ENCODE measurements at regions not wholly inside any gene's neighbourhood (a gene's known extent, or its start where the extent isn't known, plus 50 kb on each side); places are given as distances from the start of the nearest gene placed in this dataset.

DNA sequence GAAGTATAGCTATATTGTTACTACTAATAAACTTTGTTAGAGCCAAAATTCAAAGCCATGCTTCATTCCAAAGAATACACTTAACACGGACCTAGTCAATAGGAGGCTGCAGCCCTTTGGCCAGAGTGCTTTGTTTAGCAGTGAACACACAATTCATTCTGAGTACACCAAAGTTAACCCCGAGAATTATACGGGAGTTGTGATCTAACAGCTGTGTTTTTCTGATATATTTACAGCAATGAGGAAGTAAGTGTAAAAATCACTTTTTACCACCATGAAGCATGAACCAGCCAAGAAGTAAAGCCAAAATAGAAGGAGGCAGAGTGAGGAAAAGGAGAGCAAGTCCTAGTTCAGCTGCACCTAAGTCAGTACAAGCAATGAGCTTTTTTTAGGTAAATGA, 156.8 kb upstream of the PDE3A start:
- intact Hi-C loops (cut with DNase I; ENCODE audit: low total_unique reads) = no loop called here
- Histone ChIP-seq H3K36me3 (no peaks in the 10 kb centered on the region), H3K27ac (peak overlapping the region; percentile 67 to 69), H3K4me3 (no peak overlapping the region), H3K27me3 (no peaks in the 10 kb centered on the region), H3K9me3 (no peaks in the 10 kb centered on the region), H3K4me1 (peaks cover 0 to 43% (median 10%) of the 10 kb centered on the region in 4 donors)
- DNase-seq = no peak
- TF ChIP-seq, protein P1, sequence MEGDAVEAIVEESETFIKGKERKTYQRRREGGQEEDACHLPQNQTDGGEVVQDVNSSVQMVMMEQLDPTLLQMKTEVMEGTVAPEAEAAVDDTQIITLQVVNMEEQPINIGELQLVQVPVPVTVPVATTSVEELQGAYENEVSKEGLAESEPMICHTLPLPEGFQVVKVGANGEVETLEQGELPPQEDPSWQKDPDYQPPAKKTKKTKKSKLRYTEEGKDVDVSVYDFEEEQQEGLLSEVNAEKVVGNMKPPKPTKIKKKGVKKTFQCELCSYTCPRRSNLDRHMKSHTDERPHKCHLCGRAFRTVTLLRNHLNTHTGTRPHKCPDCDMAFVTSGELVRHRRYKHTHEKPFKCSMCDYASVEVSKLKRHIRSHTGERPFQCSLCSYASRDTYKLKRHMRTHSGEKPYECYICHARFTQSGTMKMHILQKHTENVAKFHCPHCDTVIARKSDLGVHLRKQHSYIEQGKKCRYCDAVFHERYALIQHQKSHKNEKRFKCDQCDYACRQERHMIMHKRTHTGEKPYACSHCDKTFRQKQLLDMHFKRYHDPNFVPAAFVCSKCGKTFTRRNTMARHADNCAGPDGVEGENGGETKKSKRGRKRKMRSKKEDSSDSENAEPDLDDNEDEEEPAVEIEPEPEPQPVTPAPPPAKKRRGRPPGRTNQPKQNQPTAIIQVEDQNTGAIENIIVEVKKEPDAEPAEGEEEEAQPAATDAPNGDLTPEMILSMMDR (IDR thresholded peaks at IDR 0.05) = no peak

DNA sequence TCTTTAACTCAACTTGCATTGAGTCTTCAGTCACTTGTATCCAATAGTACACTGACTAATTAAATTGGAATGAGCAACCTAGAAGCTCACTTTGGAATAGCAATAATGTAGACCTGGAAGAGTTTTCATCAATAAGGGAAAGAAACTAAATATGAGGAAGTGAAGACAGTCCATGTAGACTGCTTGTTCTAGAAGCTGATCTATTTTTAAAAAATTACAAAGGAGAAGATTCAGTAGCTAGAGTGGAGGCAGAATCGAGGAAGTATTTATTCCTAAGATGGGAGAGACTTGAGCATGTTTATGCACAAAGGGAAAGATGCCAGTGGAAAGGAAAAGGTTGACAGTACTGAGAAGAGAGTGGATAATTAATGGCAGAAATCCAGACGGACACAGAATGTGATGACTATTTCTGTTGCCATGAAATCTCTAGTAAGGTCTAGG, 156.3 kb upstream of the PDE3A start:
- intact Hi-C loops (cut with DNase I; ENCODE audit: low total_unique reads) = no loop called here
- Histone ChIP-seq H3K27me3 (no peaks in the 10 kb centered on the region), H3K4me3 (peak overlapping the region; percentile 28 to 36), H3K36me3 (no peaks in the 10 kb centered on the region), H3K4me1 (peaks cover 0 to 43% (median 10%) of the 10 kb centered on the region in 4 donors), H3K9me3 (no peaks in the 10 kb centered on the region), H3K27ac (peak overlapping the region; percentile 67 to 69)
- no peak for DNase-seq
- TF ChIP-seq, protein P1 (IDR thresholded peaks at IDR 0.05) = no peak

DNA sequence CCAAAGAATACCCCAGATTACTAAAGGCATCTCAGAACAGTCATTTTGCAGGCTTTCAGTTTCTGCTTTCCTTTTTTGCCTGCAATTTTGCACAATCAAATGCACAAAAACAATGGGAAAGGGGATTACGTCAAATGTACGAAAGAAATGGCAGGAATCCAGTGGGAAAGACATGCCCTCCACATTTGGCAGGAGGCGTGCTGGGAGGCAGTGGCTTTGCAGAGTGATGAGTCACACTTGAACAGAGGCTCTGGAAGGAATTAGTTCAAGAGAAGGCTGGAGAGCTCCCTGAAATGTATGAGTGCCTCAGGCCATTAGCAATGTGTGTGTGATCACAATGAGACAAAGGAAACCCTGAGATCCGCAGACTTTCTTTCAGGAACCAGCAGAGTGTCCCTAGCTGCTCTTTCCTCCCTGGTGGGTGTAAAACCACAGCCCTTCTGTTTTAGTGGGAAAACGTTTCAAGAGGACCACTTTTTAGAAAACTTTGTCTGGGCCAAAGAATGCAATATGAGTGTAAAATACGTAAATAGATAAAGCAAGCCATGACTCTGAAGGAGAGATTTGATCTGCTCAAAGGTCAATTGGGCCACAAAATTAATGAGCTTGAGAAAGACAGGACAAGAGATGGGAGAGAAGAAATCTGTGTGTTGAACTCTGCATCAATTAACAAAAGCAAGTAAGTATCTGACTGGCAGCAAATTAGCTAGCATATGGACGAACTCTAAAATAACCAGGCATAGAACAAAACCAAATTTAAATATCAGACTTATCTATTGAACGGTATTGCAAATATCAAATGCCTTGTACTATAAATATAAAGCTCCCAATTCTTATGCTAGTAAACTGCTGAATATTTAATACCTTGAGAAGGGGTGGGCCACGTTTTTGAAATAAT, 155.4 kb upstream of the PDE3A start:
- Histone ChIP-seq H3K27ac (peak overlapping the region; percentile 67 to 69), H3K27me3 (no peaks in the 10 kb centered on the region), H3K36me3 (no peaks in the 10 kb centered on the region), H3K4me1 (peaks cover 0 to 43% (median 10%) of the 10 kb centered on the region in 4 donors), H3K4me3 (peak overlapping the region; percentile 28 to 36), H3K9me3 (no peaks in the 10 kb centered on the region)
- intact Hi-C loops (cut with DNase I; ENCODE audit: low total_unique reads) = no loop called here
- peak; percentile 91 to 95 for DNase-seq
- TF ChIP-seq, protein P1 (IDR thresholded peaks at IDR 0.05) = no peak

DNA sequence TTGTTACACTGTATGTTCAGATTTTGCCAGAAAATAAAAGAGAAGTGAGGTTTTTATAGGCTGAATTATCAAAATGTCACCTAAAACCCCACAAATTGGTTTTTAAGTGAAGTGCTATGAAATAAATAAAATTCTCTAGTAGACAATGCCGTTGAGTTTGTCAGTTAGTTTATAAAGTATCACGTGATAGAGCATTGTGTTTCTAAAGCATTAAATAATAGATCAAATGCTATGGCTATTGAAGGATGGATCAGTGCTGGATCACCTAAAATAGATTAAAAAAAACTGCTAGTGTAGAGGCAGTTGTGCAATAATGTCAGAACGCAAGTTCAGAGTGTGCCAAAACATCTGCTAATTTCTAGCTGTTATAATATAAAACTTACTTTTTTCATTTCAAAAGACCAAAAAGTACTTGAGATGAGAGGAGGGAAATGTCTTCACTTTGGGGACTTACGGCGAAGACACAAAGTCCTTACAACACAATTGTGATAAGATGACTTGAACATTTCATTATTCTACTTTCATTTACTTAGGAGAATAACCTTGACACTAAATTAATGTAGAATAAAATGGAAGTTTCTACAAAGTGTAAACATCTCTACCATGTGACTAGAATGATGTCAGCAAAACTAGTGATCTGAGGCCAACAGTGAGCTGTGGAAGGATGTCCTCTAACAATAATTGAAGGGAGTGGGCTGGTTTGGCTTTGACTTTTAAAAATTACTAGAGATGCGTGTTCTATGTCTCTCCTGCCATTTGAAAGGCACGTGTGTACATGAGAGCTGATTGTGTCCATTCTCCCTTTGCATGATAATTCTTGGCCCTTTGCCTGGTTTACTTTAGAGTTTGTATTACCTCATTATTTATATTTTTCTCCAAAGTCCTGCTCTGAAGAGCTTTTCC, 154.4 kb upstream of the PDE3A start:
- Histone ChIP-seq H3K4me1 (peaks cover 0 to 42% (median 10%) of the 10 kb centered on the region in 4 donors), H3K36me3 (no peaks in the 10 kb centered on the region), H3K9me3 (no peaks in the 10 kb centered on the region), H3K4me3 (no peak overlapping the region), H3K27me3 (no peaks in the 10 kb centered on the region), H3K27ac (peak overlapping the region; percentile 43 to 48)
- TF ChIP-seq, protein P1 (IDR thresholded peaks at IDR 0.05) = no peak
- no peak for DNase-seq
- intact Hi-C loops (cut with DNase I; ENCODE audit: low total_unique reads) = no loop called here

DNA sequence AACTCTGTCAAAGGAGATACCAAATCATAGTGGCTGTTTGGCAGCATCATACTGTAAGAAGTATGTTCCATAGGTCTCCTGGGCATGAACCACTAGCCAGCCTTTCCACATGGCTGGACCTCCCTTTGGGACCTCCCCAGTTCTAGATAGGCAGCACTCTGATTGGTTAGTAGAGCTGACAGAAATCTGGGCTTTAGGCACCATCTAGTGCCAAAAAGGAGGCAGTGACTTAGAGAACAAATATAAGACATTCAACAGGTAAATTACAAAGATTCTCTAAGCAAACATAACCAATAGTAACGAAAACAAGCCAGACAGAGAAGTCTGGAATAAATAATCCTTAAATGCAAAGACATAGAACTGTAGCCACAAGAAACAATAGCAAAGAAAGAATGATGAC, 148.0 kb upstream of the PDE3A start:
- intact Hi-C loops (cut with DNase I; ENCODE audit: low total_unique reads) = no loop called here
- Histone ChIP-seq H3K27me3 (no peaks in the 10 kb centered on the region), H3K27ac (no peak overlapping the region), H3K36me3 (no peaks in the 10 kb centered on the region), H3K9me3 (peaks cover 0 to 4% (median 0%) of the 10 kb centered on the region in 3 donors), H3K4me1 (no peaks in the 10 kb centered on the region), H3K4me3 (no peak overlapping the region)
- TF ChIP-seq, protein P1 (IDR thresholded peaks at IDR 0.05) = no peak
- DNase-seq = no peak
